Astrocyte (in vitro differentiated cells and primary cell): ENCODE measurements at regions not wholly inside any gene's neighbourhood (a gene's known extent, or its start where the extent isn't known, plus 50 kb on each side); places are given as distances from the start of the nearest gene placed in this dataset.

Experiments used
- CTCF ChIP-seq: IDR thresholded peaks from 2 replicates; pipeline ENCODE4 v1.5.1; 2011; ENCODE audit warnings: low read depth, mild to moderate bottlenecking, inconsistent platforms, low read length, moderate library complexity; ENCODE audit not compliant: insufficient read depth
- EZH2 ChIP-seq: IDR thresholded peaks from 2 replicates; pipeline ENCODE4 v1.6.1; 2012; ENCODE audit warnings: mild to moderate bottlenecking, low read length, inconsistent platforms; ENCODE audit not compliant: insufficient read depth

GRCh38 chr2:205931388-205931787 is 154.6 kb downstream of the INO80D start:
- no peak for TF ChIP-seq CTCF
- TF ChIP-seq EZH2, result no peak
